Immature natural killer cell (primary cell): ENCODE measurements at regions not wholly inside any gene's neighbourhood (a gene's known extent, or its start where the extent isn't known, plus 50 kb on each side); places are given as distances from the start of the nearest gene placed in this dataset.

ENCODE experiments used
- DNase-seq, 3 donors: peaks; one replicate each; pipeline ENCODE4 v3.0.0; 2022; ENCODE audit warnings: mixed read lengths in 1 of 3
- H3K27ac Mint-ChIP-seq, 6 donors: one replicate each; pipeline ENCODE4 v1.8.0; 2020; ENCODE audit warnings: mixed read lengths in 6 of 6, mild to moderate bottlenecking in 5 of 6, inconsistent platforms in 4 of 6, moderate library complexity in 3 of 6
- H3K27me3 Mint-ChIP-seq, 3 donors: one replicate each; pipeline ENCODE4 v1.8.0; 2020 to 2021; ENCODE audit warnings: low read depth in 3 of 3, mild to moderate bottlenecking in 3 of 3, mixed read lengths in 3 of 3, moderate library complexity in 3 of 3, inconsistent platforms in 1 of 3
- H3K36me3 Mint-ChIP-seq, 3 donors: one replicate each; pipeline ENCODE4 v1.8.0; 2020; ENCODE audit warnings: mixed read lengths in 3 of 3, inconsistent platforms in 2 of 3, mild to moderate bottlenecking in 2 of 3
- H3K4me1 Mint-ChIP-seq, 2 donors: one replicate each; pipeline ENCODE4 v1.8.0; 2020; ENCODE audit warnings: inconsistent platforms in 2 of 2, mild to moderate bottlenecking in 2 of 2, mixed read lengths in 2 of 2, moderate library complexity in 1 of 2
- H3K4me3 Mint-ChIP-seq, 5 donors: one replicate each; pipeline ENCODE4 v1.8.0; 2020; ENCODE audit warnings: mild to moderate bottlenecking in 5 of 5, mixed read lengths in 5 of 5, inconsistent platforms in 3 of 5, moderate library complexity in 3 of 5
- H3K9me3 Mint-ChIP-seq, 6 donors: one replicate each; pipeline ENCODE4 v1.8.0; 2020; ENCODE audit warnings: mild to moderate bottlenecking in 6 of 6, mixed read lengths in 6 of 6, inconsistent platforms in 4 of 6, moderate library complexity in 3 of 6

DNA sequence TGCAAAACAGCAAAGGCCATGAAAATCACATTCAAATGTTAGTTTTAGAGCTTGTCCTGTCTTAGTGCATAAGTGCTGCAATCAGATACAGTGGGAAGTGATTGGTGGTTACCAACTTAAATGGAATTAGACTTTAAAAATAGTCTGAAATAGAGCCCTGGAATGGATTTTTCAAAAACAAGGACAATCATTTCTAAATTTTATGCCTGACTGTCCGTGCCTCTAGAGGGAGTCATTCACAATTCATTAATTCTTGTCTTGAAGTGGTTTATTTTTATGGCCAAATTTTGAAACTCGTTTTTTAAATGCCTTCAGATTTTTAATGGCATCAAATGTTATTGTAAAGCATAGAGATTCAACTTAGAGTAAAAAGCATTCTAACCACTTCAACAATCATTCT lies 561.8 kb upstream of the DAB2 start:
- Mint-ChIP-seq H3K4me1 (no peaks in the 10 kb centered on the region), H3K4me3 (no peak overlapping the region), H3K9me3 (no peaks in the 10 kb centered on the region), H3K27ac (no peak overlapping the region), H3K36me3 (no peaks in the 10 kb centered on the region), H3K27me3 (peaks cover 0 to 4% (median 2%) of the 10 kb centered on the region in 3 donors)
- DNase-seq, result no peak

DNA sequence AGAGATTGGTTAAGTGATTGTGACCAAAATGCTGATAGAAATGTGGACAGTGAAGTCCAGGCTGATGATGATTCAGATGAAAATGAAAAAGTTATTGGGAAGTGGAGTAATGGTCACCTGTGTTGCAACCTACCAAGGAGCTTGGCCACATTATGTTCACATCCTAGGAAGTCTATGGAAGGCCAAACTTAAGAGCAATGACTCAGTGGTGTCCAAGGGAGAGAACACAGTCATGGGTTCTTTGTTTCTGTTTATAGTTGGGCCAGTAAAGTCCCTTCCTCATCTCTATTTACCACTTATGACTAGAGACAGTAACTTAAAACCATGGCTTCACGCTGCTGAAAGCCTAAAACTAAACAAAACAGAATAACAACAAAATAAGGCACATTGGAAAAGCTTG lies 555.3 kb upstream of the DAB2 start:
- DNase-seq, result no peak
- Mint-ChIP-seq H3K27me3 (peaks cover 0 to 4% (median 0%) of the 10 kb centered on the region in 3 donors), H3K4me1 (no peaks in the 10 kb centered on the region), H3K36me3 (no peaks in the 10 kb centered on the region), H3K4me3 (no peak overlapping the region), H3K27ac (no peak overlapping the region), H3K9me3 (peaks cover 0 to 2% (median 0%) of the 10 kb centered on the region in 6 donors)

DNA sequence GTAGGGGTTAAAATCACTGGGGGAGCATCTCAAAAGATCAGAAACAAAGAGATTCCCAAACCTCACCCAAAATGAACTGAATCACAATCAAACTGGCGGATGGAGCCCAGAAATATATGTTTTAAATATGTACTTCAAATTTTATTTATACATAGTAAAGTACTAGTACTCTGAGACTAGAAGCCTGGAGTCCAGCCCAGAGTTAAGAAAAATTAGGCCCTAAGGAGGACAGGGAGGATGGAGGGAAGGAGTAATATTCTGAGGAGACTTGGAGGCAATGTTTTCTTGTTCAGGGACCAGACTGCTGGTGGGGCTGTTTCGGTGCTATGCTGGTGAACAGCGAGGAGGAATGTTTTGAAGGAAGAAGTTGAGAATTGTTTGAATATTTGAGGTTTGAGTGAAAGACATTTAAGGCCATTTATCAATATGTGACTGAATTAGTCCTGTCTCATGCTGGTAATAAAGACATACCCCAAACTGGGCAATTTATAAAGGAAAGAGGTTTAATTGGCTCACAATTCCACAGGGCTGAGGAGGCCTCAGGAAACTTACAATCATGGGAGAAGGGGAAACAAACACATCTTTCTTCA lies 552.4 kb upstream of the DAB2 start:
- H3K27ac Mint-ChIP-seq, result no peak overlapping the region
- H3K4me3 Mint-ChIP-seq, result no peak overlapping the region
- peaks cover 0 to 4% (median 0%) of the 10 kb centered on the region in 3 donors for H3K27me3 Mint-ChIP-seq
- peaks cover 0 to 4% (median 0%) of the 10 kb centered on the region in 3 donors for H3K36me3 Mint-ChIP-seq
- no peak for DNase-seq
- no peaks in the 10 kb centered on the region for H3K4me1 Mint-ChIP-seq
- peaks cover 0 to 2% (median 0%) of the 10 kb centered on the region in 6 donors for H3K9me3 Mint-ChIP-seq

DNA sequence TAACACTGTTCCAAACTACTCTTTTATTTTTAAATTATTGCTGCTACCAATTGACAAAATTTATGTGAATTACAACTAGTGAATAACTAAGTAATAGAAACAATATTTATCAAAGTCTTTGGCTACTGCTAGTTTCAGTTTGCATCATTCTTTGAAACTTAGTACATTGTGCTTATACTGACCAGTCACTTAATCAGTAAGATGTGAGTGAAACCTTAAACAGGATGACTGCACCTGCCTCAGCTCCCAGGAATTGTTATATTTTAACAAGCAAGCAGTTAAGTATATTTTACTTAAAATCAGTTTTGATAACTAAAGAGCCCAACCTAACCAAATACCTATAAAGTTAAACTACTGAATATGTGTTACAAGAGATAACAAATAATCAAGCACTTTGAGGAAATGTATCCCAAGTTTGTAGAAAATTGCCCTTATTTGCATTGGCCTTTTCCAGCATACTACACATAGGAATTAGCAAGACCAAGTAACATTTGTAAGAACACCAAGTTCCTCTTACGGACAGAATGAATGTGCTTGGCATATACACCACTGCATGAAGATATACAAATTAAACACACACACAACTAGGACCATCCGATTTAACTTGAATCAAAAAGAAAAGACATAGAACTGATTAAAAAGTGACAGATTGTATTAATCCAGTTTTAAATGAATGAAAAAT lies 545.5 kb upstream of the DAB2 start:
- H3K27ac Mint-ChIP-seq, result no peak overlapping the region
- no peaks in the 10 kb centered on the region for H3K9me3 Mint-ChIP-seq
- H3K4me1 Mint-ChIP-seq, result no peaks in the 10 kb centered on the region
- peaks cover 0 to 4% (median 0%) of the 10 kb centered on the region in 3 donors for H3K36me3 Mint-ChIP-seq
- H3K27me3 Mint-ChIP-seq, result peaks cover 0 to 3% (median 2%) of the 10 kb centered on the region in 3 donors
- no peak for DNase-seq
- H3K4me3 Mint-ChIP-seq, result no peak overlapping the region

DNA sequence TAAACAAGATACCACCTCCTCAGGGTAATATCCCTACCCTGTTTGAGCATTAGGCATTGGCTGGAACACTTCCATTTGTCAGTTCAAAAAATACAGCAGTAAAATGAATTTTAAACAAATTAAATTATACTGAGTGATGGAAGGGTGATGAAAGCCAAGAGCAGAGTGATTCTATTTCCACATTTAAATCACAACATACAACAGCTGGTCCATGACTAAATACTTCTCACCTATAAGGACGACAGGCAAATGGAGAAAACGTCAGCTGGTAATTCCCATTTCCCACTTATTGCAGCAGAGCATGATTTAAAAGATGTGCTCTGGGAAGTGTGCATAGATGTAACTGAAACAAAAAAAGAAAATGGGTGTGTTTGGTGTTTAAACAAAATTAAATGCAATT lies 543.6 kb upstream of the DAB2 start:
- Mint-ChIP-seq H3K4me3 (no peak overlapping the region), H3K4me1 (no peaks in the 10 kb centered on the region), H3K27ac (no peak overlapping the region), H3K9me3 (no peaks in the 10 kb centered on the region), H3K27me3 (peaks cover 1 to 5% (median 2%) of the 10 kb centered on the region in 3 donors), H3K36me3 (no peaks in the 10 kb centered on the region)
- DNase-seq, result no peak

DNA sequence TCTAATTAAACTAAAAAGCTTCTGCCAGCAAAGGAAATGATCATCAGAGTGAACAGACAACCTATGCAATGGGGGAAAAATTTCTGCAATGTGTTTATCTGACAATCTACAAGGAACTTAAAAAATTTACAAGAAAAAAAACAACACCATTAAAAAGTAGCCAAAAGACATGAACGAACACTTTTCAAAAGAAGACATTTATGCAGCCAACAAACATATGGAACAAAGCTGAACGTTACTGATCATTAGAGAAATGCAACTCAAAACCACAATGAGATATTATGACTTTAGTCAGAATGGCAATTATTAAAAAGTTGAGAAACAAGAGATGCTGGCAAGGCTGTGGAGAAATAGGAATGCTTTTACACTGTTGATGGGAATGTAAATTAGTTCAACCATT lies 530.4 kb upstream of the DAB2 start:
- Mint-ChIP-seq H3K4me3 (no peak overlapping the region), H3K27me3 (peaks cover 0 to 6% (median 0%) of the 10 kb centered on the region in 3 donors), H3K4me1 (no peaks in the 10 kb centered on the region), H3K9me3 (no peaks in the 10 kb centered on the region), H3K36me3 (no peaks in the 10 kb centered on the region), H3K27ac (no peak overlapping the region)
- DNase-seq, result no peak

DNA sequence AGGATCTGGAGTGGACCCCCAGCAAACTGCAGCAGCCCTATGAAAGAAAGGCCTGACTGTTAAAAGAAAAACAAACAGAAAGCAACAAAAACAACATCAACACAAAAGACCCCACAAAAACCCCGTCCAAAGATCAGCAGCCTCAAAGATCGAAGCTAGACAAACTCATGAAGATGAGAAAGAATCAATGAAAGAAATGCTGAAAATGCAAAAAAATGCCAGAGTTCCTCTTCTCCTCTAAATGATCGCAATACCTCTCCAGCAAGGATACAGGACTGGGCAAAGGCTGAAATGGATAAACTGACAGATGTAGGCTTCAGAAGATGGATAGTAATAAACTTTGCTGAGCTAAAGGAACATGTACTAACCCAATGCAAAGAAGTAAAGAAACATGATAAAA lies 526.3 kb upstream of the DAB2 start:
- Mint-ChIP-seq H3K36me3 (no peaks in the 10 kb centered on the region), H3K27me3 (peaks cover 0 to 3% (median 0%) of the 10 kb centered on the region in 3 donors), H3K27ac (no peak overlapping the region), H3K4me3 (no peak overlapping the region), H3K4me1 (peaks cover 0 to 5% of the 10 kb centered on the region in 2 donors), H3K9me3 (no peaks in the 10 kb centered on the region)
- DNase-seq, result no peak

DNA sequence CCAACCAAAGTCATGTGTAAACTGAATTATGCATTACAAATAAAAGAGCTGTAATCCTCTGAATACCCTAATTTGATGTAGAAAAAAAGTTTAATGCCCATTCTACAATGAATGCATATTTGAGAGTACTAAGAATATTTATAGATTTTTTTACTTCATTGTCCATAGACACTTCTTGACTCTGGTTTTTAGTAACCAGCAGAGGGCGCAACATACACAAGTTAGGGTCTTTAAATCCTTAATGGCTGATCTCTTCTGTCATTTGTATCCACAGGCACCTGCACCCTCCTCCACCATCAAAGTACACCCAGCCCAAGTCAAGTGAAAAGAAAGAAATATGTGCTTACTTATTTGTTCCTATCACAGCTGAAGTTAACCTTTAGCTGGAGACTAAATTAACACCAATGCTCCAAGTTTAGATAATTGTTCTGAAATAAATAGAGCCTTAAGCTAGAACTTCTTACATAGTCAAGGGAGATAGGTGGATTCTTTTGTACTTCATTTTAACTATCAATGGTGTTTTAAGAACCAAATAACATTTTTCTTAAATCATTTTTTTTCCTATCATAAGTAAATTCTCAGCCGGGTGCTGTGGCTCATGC lies 524.2 kb upstream of the DAB2 start:
- DNase-seq, result peak; percentile 56 to 70 (median 65)
- Mint-ChIP-seq H3K4me1 (peaks cover 0 to 5% of the 10 kb centered on the region in 2 donors), H3K36me3 (no peaks in the 10 kb centered on the region), H3K4me3 (no peak overlapping the region), H3K9me3 (no peaks in the 10 kb centered on the region), H3K27me3 (peaks cover 0 to 4% (median 0%) of the 10 kb centered on the region in 3 donors), H3K27ac (no peak overlapping the region)

DNA sequence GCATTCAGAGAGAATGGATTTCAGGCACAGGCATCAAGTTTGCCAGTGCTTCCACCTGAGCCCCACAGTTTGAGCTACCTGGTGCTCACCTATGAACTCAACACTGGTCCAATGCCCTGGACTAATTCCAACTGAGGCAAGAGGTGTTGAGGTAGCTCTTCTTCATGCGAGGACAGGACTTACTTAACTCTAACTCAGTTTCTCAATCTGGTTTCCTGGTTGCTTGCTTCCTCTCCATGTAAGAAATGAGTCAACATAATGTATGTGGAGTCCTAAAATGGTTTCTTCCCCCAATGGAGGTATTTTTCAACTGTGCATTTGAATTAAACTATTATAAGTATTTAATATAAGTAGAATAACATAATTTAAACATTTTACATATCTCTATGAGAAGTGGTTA lies 523.6 kb upstream of the DAB2 start:
- Mint-ChIP-seq H3K9me3 (no peaks in the 10 kb centered on the region), H3K4me3 (no peak overlapping the region), H3K27me3 (peaks cover 0 to 4% (median 0%) of the 10 kb centered on the region in 3 donors), H3K27ac (no peak overlapping the region), H3K4me1 (peaks cover 0 to 5% of the 10 kb centered on the region in 2 donors), H3K36me3 (no peaks in the 10 kb centered on the region)
- no peak for DNase-seq

DNA sequence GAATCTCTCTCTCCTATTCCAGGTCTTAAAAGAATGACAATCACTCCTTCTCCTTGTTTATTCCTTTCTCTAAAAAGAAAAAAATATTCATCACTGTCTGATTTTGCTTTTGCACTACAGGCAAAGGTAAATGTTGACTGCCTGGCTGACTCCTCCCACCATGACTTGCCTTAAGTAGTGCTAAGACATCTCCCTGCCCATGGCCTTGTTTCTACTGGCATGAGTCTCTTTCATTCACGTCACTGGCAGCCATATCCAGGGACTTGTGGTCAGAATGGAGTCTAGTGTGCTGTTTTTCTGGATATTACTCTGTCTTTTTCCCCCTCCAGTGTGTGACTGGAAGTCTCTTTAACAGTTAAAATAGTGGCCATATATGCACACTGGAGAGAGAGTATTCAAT lies 522.9 kb upstream of the DAB2 start:
- no peak for DNase-seq
- peaks cover 0 to 5% of the 10 kb centered on the region in 2 donors for H3K4me1 Mint-ChIP-seq
- H3K27ac Mint-ChIP-seq, result no peak overlapping the region
- no peaks in the 10 kb centered on the region for H3K9me3 Mint-ChIP-seq
- no peaks in the 10 kb centered on the region for H3K36me3 Mint-ChIP-seq
- H3K27me3 Mint-ChIP-seq, result peaks cover 0 to 4% (median 0%) of the 10 kb centered on the region in 3 donors
- H3K4me3 Mint-ChIP-seq, result no peak overlapping the region

DNA sequence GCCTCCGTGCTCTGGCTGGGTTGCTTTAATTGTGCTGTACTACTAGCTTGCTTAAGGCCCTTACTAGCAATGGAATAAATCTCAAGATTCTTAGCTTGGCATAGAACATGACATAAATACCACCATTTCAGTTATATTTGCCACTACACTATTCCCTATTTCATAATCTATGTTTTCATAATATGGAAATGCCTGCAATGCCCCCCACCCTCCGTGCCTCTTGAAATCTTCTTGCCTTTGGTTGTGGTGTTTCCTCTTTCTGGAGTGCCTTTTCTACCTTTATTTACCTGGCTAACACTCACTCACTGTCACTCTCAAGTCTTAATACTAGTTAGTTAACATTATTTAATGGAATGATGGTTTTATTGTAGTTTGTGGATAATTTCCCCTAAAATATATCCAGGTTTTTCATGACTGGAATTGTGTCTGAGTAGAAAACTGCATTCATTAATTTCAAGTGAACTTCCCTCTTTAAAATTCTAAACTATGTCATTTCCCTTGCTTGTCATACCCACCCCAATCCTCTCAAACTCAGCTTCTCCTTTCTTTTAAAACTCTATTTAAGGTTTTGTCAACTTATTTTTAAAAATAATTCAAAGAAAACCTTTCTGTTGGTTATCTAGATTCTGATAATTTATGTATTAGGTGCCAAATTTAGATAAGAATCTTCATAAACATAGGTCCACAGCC lies 521.7 kb upstream of the DAB2 start:
- no peak overlapping the region for H3K4me3 Mint-ChIP-seq
- peaks cover 0 to 3% (median 0%) of the 10 kb centered on the region in 3 donors for H3K27me3 Mint-ChIP-seq
- no peak for DNase-seq
- H3K4me1 Mint-ChIP-seq, result peaks cover 0 to 5% of the 10 kb centered on the region in 2 donors
- no peaks in the 10 kb centered on the region for H3K36me3 Mint-ChIP-seq
- H3K9me3 Mint-ChIP-seq, result no peaks in the 10 kb centered on the region
- H3K27ac Mint-ChIP-seq, result no peak overlapping the region

DNA sequence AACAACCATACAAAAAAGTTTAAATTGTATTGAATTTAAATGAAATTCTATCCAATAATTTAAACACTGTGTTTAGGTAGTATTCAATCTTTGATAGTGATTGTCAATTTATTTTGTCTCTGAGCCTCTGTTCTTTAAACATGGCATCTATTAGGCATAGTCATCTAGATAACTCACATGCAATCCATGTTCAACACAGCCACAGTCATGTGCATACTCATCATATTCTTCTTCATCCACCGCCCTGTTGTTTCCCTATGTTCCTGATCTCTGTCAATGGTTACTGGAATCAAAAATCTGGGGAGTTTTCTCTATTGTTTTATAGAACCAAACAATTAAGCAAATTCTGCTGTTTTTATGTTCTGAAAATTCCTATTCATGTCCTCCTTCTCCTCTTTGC lies 521.1 kb upstream of the DAB2 start:
- H3K4me1 Mint-ChIP-seq, result peaks cover 0 to 5% of the 10 kb centered on the region in 2 donors
- no peak overlapping the region for H3K27ac Mint-ChIP-seq
- H3K9me3 Mint-ChIP-seq, result no peaks in the 10 kb centered on the region
- peaks cover 0 to 2% (median 2%) of the 10 kb centered on the region in 3 donors for H3K27me3 Mint-ChIP-seq
- DNase-seq, result no peak
- H3K36me3 Mint-ChIP-seq, result no peaks in the 10 kb centered on the region
- no peak overlapping the region for H3K4me3 Mint-ChIP-seq

DNA sequence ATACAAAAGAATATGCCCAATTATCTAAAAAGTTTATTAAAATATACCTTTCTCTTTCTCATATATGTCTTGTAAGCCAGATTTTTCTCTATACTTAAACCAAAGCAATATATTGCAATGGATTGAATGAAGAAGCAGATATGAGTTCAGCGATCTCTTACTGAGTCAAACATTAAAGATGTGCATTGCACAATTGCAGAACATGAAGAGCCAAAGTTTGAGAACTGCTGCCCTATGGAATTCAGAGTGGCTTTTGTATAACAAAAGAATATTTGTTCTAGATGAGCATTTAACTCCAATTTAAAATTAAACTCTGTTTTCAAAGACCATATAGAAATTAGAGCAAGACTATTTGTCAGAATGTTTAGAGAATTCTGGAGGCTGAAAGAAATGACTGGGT lies 519.0 kb upstream of the DAB2 start:
- Mint-ChIP-seq H3K9me3 (no peaks in the 10 kb centered on the region), H3K4me1 (peaks cover 0 to under 1% of the 10 kb centered on the region in 2 donors), H3K36me3 (no peaks in the 10 kb centered on the region), H3K27ac (no peak overlapping the region), H3K4me3 (no peak overlapping the region), H3K27me3 (peaks cover 0 to 2% (median 2%) of the 10 kb centered on the region in 3 donors)
- no peak for DNase-seq

DNA sequence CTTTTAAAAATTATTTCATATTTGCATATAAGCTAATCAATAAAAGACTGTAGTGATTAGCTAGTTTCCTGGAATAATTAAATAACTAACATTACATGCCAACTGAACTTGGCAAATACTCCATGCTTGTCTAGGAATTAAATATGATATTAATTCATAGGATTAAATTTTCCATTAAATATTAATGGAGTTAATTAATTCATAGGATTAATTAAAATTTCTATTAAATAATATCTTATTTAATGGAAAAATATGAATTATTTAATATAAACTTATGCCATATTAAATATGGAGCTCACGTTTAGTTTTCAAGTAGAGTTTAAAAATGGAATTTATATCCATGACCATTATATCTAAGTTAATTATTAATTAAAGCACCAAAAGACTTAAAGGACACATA lies 517.8 kb upstream of the DAB2 start:
- no peaks in the 10 kb centered on the region for H3K4me1 Mint-ChIP-seq
- peaks cover 0 to 7% (median 2%) of the 10 kb centered on the region in 3 donors for H3K27me3 Mint-ChIP-seq
- DNase-seq, result no peak
- no peak overlapping the region for H3K4me3 Mint-ChIP-seq
- H3K9me3 Mint-ChIP-seq, result no peaks in the 10 kb centered on the region
- H3K36me3 Mint-ChIP-seq, result no peaks in the 10 kb centered on the region
- H3K27ac Mint-ChIP-seq, result no peak overlapping the region
